Progenitor cell of endocrine pancreas (in vitro differentiated cells): ENCODE measurements at regions not wholly inside any gene's neighbourhood (a gene's known extent, or its start where the extent isn't known, plus 50 kb on each side); places are given as distances from the start of the nearest gene placed in this dataset.

Experiments
- DNase-seq: peaks from one replicate; pipeline ENCODE4 v3.0.0; 2021; ENCODE audit warnings: low spot score; ENCODE audit not compliant: unreplicated experiment
- H3K27ac Mint-ChIP-seq: 2 replicates; pipeline ENCODE4 v1.8.0; 2021; ENCODE audit warnings: mild to moderate bottlenecking, moderate library complexity, mixed read lengths
- H3K27me3 Mint-ChIP-seq: 2 replicates; pipeline ENCODE4 v1.8.0; 2021; ENCODE audit warnings: mixed read lengths
- H3K36me3 Mint-ChIP-seq: 2 replicates; pipeline ENCODE4 v1.8.0; 2022; ENCODE audit warnings: mixed read lengths; ENCODE audit not compliant: insufficient read depth
- H3K4me1 Mint-ChIP-seq: 2 replicates; pipeline ENCODE4 v1.8.0; 2021; ENCODE audit warnings: low read depth, mixed read lengths
- H3K4me3 Mint-ChIP-seq: 2 replicates; pipeline ENCODE4 v1.8.0; 2021; ENCODE audit warnings: low read depth, mild to moderate bottlenecking, moderate library complexity, mixed read lengths
- H3K9me3 Mint-ChIP-seq: 2 replicates; pipeline ENCODE4 v1.8.0; 2021; ENCODE audit warnings: low read depth, mixed read lengths
- CTCF ChIP-seq: fragments of 200-600 bp; sonication (generic); IDR thresholded peaks from one replicate; pipeline ENCODE4 v1.5.0; 2021; ENCODE audit warnings: antibody characterized with exemption, mild to moderate bottlenecking; ENCODE audit not compliant: unreplicated experiment

GRCh38 chr13:19069684-19070397 lies 111.8 kb downstream of the TUBA3C start:
- Mint-ChIP-seq H3K27me3 (no peaks in the 10 kb centered on the region), H3K36me3 (peaks cover 6% of the 10 kb centered on the region), H3K4me3 (no peak overlapping the region), H3K9me3 (peaks cover 27% of the 10 kb centered on the region), H3K4me1 (no peaks in the 10 kb centered on the region), H3K27ac (no peak overlapping the region)
- TF ChIP-seq CTCF = no peak
- DNase-seq = no peak

GRCh38 chr13:19068691-19069090 lies 112.9 kb downstream of the TUBA3C start:
- TF ChIP-seq CTCF = no peak
- Mint-ChIP-seq H3K9me3 (peaks cover 31% of the 10 kb centered on the region), H3K4me3 (no peak overlapping the region), H3K27ac (no peak overlapping the region), H3K27me3 (no peaks in the 10 kb centered on the region), H3K4me1 (no peaks in the 10 kb centered on the region), H3K36me3 (peaks cover 5% of the 10 kb centered on the region)
- no peak for DNase-seq

GRCh38 chr13:19067767-19068166 lies 113.9 kb downstream of the TUBA3C start:
- Mint-ChIP-seq H3K27ac (no peak overlapping the region), H3K4me3 (no peak overlapping the region), H3K9me3 (peaks cover 31% of the 10 kb centered on the region), H3K4me1 (no peaks in the 10 kb centered on the region), H3K27me3 (no peaks in the 10 kb centered on the region), H3K36me3 (peaks cover 5% of the 10 kb centered on the region)
- no peak for TF ChIP-seq CTCF
- DNase-seq = no peak

DNA sequence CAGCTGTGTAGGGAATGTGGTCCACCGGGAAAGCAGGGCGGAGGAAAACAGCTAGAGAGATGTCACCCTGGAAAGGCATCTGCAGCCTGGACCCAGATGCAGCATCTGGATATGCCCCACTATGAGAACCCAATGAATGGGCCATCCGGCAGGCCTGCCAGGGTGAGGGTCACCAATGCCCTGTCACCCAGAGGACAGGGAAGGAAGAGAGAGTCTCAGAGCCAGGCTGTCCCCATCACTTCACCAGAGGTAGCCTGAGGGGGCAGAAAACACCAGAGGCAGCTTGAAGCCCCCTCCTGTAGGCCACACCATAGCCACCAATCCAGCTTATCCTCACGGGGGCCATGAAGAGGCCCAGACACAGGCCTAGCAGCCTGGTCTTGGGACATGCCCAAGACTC lies 118.8 kb downstream of the TUBA3C start:
- Mint-ChIP-seq H3K36me3 (peaks cover 7% of the 10 kb centered on the region), H3K4me1 (no peaks in the 10 kb centered on the region), H3K4me3 (no peak overlapping the region), H3K27ac (no peak overlapping the region), H3K9me3 (peaks cover 29% of the 10 kb centered on the region), H3K27me3 (no peaks in the 10 kb centered on the region)
- DNase-seq = no peak
- no peak for TF ChIP-seq CTCF

DNA sequence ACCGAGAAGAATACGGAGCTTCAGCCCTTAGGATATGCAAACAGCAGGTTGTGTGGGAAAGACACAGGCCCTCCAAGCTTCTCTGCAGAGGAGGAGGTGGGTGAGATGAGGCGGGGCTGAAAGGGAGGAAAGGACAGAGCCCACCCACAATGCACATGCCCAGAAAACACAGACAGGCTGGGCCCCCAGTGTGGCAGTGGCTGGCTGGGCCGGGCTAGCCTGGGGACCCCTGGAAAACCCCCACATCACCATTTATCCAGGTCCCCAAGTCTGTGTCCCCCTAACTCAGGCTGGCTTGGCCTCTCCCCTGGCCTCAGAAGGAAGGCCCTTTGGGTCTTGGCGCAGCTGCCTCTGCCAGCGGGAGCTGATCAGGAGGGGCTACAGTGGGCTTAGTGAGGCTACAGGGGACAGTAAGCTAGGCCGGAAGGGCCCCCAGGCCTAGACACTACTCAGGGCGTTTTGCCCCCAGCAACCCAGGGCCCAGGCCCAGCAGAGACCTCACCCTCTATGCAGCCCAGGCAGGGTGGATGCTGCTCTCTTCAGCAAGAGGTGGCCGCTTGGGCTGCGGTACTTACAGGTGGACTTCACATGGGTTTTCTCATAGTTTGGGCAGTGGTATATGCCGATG lies 119.5 kb downstream of the TUBA3C start:
- Mint-ChIP-seq H3K4me3 (no peak overlapping the region), H3K27ac (no peak overlapping the region), H3K27me3 (no peaks in the 10 kb centered on the region), H3K4me1 (no peaks in the 10 kb centered on the region), H3K9me3 (peaks cover 32% of the 10 kb centered on the region), H3K36me3 (peaks cover 7% of the 10 kb centered on the region)
- TF ChIP-seq CTCF = no peak
- DNase-seq = no peak
